Common myeloid progenitor, CD34-positive (primary cell): ENCODE measurements at regions not wholly inside any gene's neighbourhood (a gene's known extent, or its start where the extent isn't known, plus 50 kb on each side); places are given as distances from the start of the nearest gene placed in this dataset.

ENCODE experiments used
- CTCF ChIA-PET: fragments of 350-600 bp; sonication (Branson Sonifier 250); formaldehyde crosslinking; loops from one replicate; lab custom pipeline; 2021; ENCODE audit warnings: antibody characterized with exemption; lab: Charles Lee
- POLR2A ChIA-PET: fragments of 350-600 bp; sonication (Branson Sonifier 250); formaldehyde crosslinking; loops from one replicate; lab custom pipeline; 2021; ENCODE audit warnings: antibody characterized with exemption; lab: Charles Lee
- DNase-seq, 3 donors: peaks; one replicate each; pipeline versions ENCODE4 v3.0.0 to v3.0.0-alpha.2; 2013
- H3K27ac ChIP-seq, 2 experiments: 1 replicate in 1 of 2; 2 replicates in 1 of 2; pipeline ENCODE4 v1.7.0; 2013; ENCODE audit warnings: inconsistent platforms in 2 of 2, low read length in 2 of 2, mild to moderate bottlenecking in 2 of 2, low read depth in 1 of 2, moderate library complexity in 1 of 2; ENCODE audit not compliant: severe bottlenecking in 2 of 2, insufficient read depth in 1 of 2, poor library complexity in 1 of 2
- H3K27me3 ChIP-seq, 5 experiments: replicated peaks in 2 of 5; 1 replicate in 3 of 5; 2 replicates in 2 of 5; pipeline versions ENCODE4 v1.6.1 to v1.7.0; 2013; ENCODE audit warnings: low read length in 4 of 5, mild to moderate bottlenecking in 2 of 5, moderate library complexity in 2 of 5, inconsistent platforms in 1 of 5; ENCODE audit not compliant: insufficient read depth in 5 of 5, control insufficient read depth in 4 of 5
- H3K36me3 ChIP-seq, 4 experiments: 1 replicate in 2 of 4; 2 replicates in 2 of 4; pipeline versions ENCODE4 v1.6.1 to v1.7.0; 2013; ENCODE audit warnings: low read length in 3 of 4, control low read depth in 1 of 4, mild to moderate bottlenecking in 1 of 4; ENCODE audit not compliant: control insufficient read depth in 4 of 4, insufficient read depth in 4 of 4
- H3K4me1 ChIP-seq, 4 experiments: 1 replicate in 3 of 4; 2 replicates in 1 of 4; pipeline versions ENCODE4 v1.6.1 to v1.7.1; 2013; ENCODE audit warnings: low read length in 3 of 4, mild to moderate bottlenecking in 3 of 4, control low read depth in 1 of 4, inconsistent platforms in 1 of 4, moderate library complexity in 1 of 4; ENCODE audit not compliant: control insufficient read depth in 4 of 4, insufficient read depth in 4 of 4; ENCODE audit errors: control extremely low read depth in 1 of 4
- H3K4me3 ChIP-seq, 7 experiments: 1 replicate in 4 of 7; 2 replicates in 3 of 7; pipeline versions ENCODE4 v1.5.1 to v1.7.0; 2013; ENCODE audit warnings: mild to moderate bottlenecking in 7 of 7, low read length in 6 of 7, moderate library complexity in 6 of 7, inconsistent platforms in 2 of 7, low read depth in 2 of 7, control low read depth in 1 of 7; ENCODE audit not compliant: insufficient read depth in 4 of 7, control insufficient read depth in 1 of 7; ENCODE audit errors: extremely low read depth in 1 of 7
- H3K9me3 ChIP-seq, 5 experiments: 1 replicate in 4 of 5; 2 replicates in 1 of 5; pipeline versions ENCODE4 v1.6.1 to v1.7.1; 2013; ENCODE audit warnings: low read length in 4 of 5, mild to moderate bottlenecking in 2 of 5, inconsistent platforms in 1 of 5, low read depth in 1 of 5, moderate library complexity in 1 of 5; ENCODE audit not compliant: control insufficient read depth in 4 of 5, insufficient read depth in 2 of 5; ENCODE audit errors: control extremely low read depth in 1 of 5
- WGBS: methylation state at CpG from one replicate; pipeline ENCODE4 v1.1.5; 2013; ENCODE audit not compliant: insufficient coverage; 5-methylcytosine and 5-hydroxymethylcytosine counted together

DNA sequence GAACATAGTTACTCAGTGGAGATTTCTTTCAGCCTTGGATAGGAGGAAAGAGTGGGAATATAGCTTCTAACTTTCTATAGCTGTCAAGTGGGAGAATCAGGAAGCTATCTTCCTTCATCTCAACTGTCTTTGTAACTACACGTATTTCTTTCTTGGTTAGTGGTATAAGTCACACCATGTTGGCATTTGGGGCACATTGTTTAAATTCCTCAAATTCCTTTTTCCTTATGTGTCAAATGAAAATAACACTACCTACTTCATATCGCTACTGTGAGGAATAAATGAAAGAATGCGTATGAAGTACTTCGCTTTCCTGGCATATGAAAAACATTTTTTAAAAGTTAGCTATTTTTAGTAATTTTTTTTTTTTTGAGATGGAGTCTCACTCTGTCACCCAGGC is 1082.5 kb upstream of the WWC1 start:
- no peak for DNase-seq
- H3K27ac ChIP-seq, result no peak overlapping the region
- H3K4me3 ChIP-seq, result no peak overlapping the region
- H3K36me3 ChIP-seq, result no peaks in the 10 kb centered on the region
- CTCF ChIA-PET, result no interaction called here
- WGBS, result no CpG with 5 or more reads among the region's 4 CpGs
- H3K9me3 ChIP-seq, result no peaks in the 10 kb centered on the region
- POLR2A ChIA-PET, result no interaction called here
- H3K27me3 ChIP-seq, result no peaks in the 10 kb centered on the region
- no peaks in the 10 kb centered on the region for H3K4me1 ChIP-seq

DNA sequence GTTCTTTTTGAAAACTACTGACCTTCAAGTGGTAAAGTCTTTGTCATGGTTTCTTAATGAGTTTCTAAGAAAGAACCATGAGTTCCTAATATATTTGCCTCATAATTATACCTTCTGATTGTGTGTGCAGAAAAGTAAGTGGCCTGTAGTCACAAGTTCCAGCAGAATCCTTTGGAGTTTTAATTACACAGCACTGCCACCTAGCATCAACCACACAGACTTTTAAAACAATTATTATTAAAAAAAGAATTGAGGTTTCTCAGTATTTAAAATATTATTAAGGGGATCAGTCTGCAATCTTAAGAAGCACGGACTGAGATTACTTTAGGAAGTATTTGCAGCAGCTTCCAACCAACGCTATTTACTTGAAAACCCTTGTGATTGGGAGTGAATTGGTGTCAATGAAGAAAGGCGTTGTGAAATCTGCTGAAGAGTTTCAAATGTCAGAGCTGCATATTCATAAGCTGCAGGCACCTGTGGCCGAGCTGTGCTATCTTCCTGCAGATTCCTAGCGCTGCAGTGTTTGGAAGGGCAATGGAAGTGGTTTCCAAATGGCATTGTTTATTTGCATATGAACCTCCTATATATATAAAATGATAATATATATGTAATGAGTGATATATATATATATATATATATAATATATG is 1074.2 kb upstream of the WWC1 start:
- no peaks in the 10 kb centered on the region for H3K9me3 ChIP-seq
- H3K36me3 ChIP-seq, result no peaks in the 10 kb centered on the region
- ChIA-PET POLR2A (no interaction called here), CTCF (no interaction called here)
- DNase-seq, result peak in 2 of 3 donors; percentile 3
- H3K4me3 ChIP-seq, result no peak overlapping the region
- no peaks in the 10 kb centered on the region for H3K27me3 ChIP-seq
- 94% methylated on average over 2 of the region's 5 CpGs for WGBS
- H3K27ac ChIP-seq, result no peak overlapping the region
- no peaks in the 10 kb centered on the region for H3K4me1 ChIP-seq

DNA sequence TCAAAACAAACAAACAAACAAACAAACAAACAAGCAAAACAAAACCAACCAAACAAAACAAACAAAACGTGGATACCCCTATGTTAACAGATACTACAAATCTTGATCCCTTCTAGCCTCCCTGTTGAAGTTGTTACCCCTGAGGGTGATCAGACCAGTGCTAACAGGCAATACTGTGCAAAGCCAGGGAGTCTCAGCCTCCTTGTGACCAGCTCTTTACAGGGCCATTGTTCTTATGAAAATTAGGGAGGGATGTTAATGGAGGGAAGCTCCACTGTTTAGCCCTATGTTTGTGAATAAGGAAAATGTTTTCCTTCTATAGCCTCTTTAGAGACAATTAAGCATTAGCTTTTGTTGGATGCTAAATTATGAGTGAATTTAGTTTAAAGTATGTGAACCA is 1072.1 kb upstream of the WWC1 start:
- H3K27ac ChIP-seq, result no peak overlapping the region
- H3K4me1 ChIP-seq, result no peaks in the 10 kb centered on the region
- 57% methylated on average over 1 of the region's 1 CpG for WGBS
- no peaks in the 10 kb centered on the region for H3K36me3 ChIP-seq
- no peak overlapping the region for H3K4me3 ChIP-seq
- ChIA-PET POLR2A (no interaction called here), CTCF (no interaction called here)
- no peak for DNase-seq
- H3K27me3 ChIP-seq, result no peaks in the 10 kb centered on the region
- no peaks in the 10 kb centered on the region for H3K9me3 ChIP-seq

DNA sequence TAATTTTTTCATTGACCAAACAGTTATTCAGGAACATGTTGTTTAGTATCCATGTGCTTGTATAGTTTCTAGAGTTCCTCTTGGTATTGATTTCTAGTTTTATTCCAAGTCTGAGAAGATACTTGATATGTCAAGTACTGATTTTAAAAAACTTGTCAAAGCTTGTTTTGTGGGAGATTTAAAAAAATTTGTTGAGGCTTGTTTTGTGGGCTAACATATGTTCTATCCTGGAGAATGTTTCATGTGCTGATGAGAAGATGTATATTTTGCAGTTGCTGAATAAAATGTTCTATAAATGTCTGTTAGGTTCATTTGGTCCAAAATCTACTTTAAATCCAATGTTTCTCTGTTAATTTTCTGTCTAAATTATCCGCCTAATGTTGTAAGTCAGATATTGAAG is 1065.1 kb upstream of the WWC1 start:
- Histone ChIP-seq H3K27ac (no peak overlapping the region), H3K4me3 (no peak overlapping the region), H3K27me3 (no peaks in the 10 kb centered on the region), H3K9me3 (peaks cover 0 to 13% (median 8%) of the 10 kb centered on the region in 5 experiments), H3K36me3 (no peaks in the 10 kb centered on the region), H3K4me1 (no peaks in the 10 kb centered on the region)
- WGBS, result no CpG with 5 or more reads among the region's 1 CpG
- POLR2A ChIA-PET, result no interaction called here
- CTCF ChIA-PET, result no interaction called here
- DNase-seq, result no peak

DNA sequence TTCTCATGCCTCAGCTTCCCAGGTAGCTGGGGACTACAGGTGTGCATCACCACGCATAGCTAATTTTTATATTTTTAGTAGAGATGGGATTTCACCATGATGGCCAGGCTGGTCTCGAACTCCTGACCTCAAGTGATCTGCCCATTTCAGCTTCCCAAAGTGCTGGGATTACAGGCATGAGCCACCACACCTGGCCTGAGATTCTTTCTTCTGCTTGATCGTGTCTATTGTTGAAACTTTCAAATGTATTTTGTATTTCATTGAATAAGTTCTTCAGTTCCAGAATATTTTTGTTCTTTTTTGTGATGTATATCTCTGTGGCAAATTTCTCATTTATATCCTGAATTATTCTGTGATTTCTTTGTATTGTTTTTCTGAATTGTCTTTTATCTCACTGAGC is 1063.3 kb upstream of the WWC1 start:
- 100% methylated on average over 1 of the region's 3 CpGs for WGBS
- no peak overlapping the region for H3K27ac ChIP-seq
- POLR2A ChIA-PET, result no interaction called here

DNA sequence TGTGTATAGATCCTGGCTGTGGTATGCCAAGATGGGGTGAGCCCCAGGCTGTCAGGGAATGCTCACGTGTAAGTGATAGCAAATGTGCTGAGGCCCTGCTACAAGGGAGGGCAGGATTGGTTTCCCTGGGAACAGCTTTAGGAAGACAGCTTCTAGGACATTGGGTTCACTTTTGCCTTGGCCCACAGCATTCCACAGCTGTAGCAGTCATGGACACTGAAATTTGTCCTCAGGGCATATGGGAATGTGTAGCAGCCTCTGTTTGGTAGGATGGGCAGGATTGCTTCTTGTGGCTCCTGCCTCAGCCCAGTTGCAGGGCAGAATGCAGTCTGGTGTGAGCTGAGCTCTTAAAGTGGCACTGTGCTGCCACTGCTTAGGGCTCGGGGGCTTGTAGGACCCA is 1061.7 kb upstream of the WWC1 start:
- no peaks in the 10 kb centered on the region for H3K36me3 ChIP-seq
- POLR2A ChIA-PET, result no interaction called here
- WGBS, result 94% methylated on average over 2 of the region's 2 CpGs
- H3K27me3 ChIP-seq, result no peaks in the 10 kb centered on the region
- no peaks in the 10 kb centered on the region for H3K4me1 ChIP-seq
- no peak overlapping the region for H3K27ac ChIP-seq
- peaks cover 0 to 13% (median 8%) of the 10 kb centered on the region in 5 experiments for H3K9me3 ChIP-seq
- no peak for DNase-seq
- no peak overlapping the region for H3K4me3 ChIP-seq
- CTCF ChIA-PET, result no interaction called here

More for the DNA sequence above, 1063.3 kb upstream of the WWC1 start:
- CTCF ChIA-PET, result no interaction called here
- Histone ChIP-seq H3K36me3 (no peaks in the 10 kb centered on the region), H3K4me1 (no peaks in the 10 kb centered on the region), H3K4me3 (no peak overlapping the region), H3K27me3 (no peaks in the 10 kb centered on the region), H3K9me3 (peaks cover 0 to 13% (median 8%) of the 10 kb centered on the region in 5 experiments)
- DNase-seq, result no peak

DNA sequence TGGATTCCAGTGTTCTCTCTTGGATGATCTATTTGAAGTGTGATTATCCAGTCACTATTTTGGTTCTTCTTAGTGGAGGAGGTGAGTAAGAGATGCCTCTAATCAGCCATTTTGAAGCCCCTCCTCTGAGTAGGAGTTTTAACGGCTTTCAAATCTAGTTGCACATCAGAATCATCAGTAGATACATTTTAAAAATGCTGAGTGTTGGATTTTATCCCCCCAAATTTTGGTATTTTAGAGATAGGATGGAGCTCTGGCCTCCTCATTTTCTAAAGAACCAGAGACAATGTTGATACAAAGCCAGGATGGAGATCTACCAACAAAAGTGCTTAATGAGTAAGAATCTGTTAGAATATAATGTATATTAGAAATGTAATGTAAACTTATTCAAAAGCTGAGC is 1061.0 kb upstream of the WWC1 start:
- H3K4me1 ChIP-seq, result no peaks in the 10 kb centered on the region

More for the DNA sequence above, 1061.0 kb upstream of the WWC1 start:
- no peak overlapping the region for H3K27ac ChIP-seq
- no CpG with 5 or more reads among the region's 1 CpG for WGBS
- ChIA-PET CTCF (no interaction called here), POLR2A (no interaction called here)
- H3K36me3 ChIP-seq, result no peaks in the 10 kb centered on the region
- no peak overlapping the region for H3K4me3 ChIP-seq
- no peaks in the 10 kb centered on the region for H3K27me3 ChIP-seq
- H3K9me3 ChIP-seq, result peaks cover 0 to 13% (median 8%) of the 10 kb centered on the region in 5 experiments
- DNase-seq, result no peak
